HCT116 (cell line): ENCODE measurements at regions not wholly inside any gene's neighbourhood (a gene's known extent, or its start where the extent isn't known, plus 50 kb on each side); places are given as distances from the start of the nearest gene placed in this dataset.

ENCODE experiments used
- ATAC-seq: fragments of 200-7000 bp; cut with Tn5 transposase; 2 replicates; pipeline ENCODE4 v1.9.1; 2020; ENCODE audit warnings: mild to moderate bottlenecking, moderate library complexity
- BruUV-seq: library from RNA; stranded (reverse); fragments of 400-500 nt; replicated peaks from 2 replicates; lab custom pipeline; 2021; lab: Mats Ljungman, UMichigan
- CTCF ChIA-PET: fragments of 300-600 bp; sonication (Branson Sonifier 250); formaldehyde crosslinking; loops from one replicate; lab custom pipeline; 2021; ENCODE audit warnings: antibody characterized with exemption; lab: Charles Lee
- POLR2A ChIA-PET: fragments of 300-600, 350-600 bp; sonication (Branson Sonifier 250); formaldehyde crosslinking; loops from one replicate; lab custom pipeline; 2021; ENCODE audit warnings: antibody characterized with exemption; lab: Charles Lee
- RAD21 ChIA-PET, 2 experiments: fragments of 300-600 bp; sonication (Branson Sonifier 250); formaldehyde crosslinking; loops; one replicate each; lab custom pipeline; 2023; ENCODE audit warnings: low total read pairs in 2 of 2; ENCODE audit not compliant: uncharacterized antibody in 2 of 2, unreplicated experiment in 2 of 2, low non-redundant PET in 1 of 2; lab: Charles Lee
- DNase-seq: peaks from one replicate; pipeline ENCODE4 v3.0.0-alpha.2; 2010; ENCODE audit warnings: low read depth, low spot score
- H2AFZ ChIP-seq: fragments of 200-600 bp; shearing (Covaris generic), sonication (generic); 2 replicates; pipeline ENCODE4 v1.6.1; 2017; ENCODE audit warnings: low read depth, mixed run types, mixed read lengths, antibody characterized with exemption, low read length; ENCODE audit not compliant: poor library complexity, severe bottlenecking
- H3K27ac ChIP-seq: 2 replicates; pipeline ENCODE4 v1.5.1; 2012; ENCODE audit warnings: low read depth, low read length
- H3K27me3 ChIP-seq: fragments of 200-600 bp; sonication (generic); 2 replicates; pipeline ENCODE4 v1.6.1; 2016; ENCODE audit warnings: mixed run types, low read length, mixed read lengths; ENCODE audit not compliant: insufficient read depth
- H3K36me3 ChIP-seq, 2 experiments: fragments of 200-500 bp in 1 of 2; fragments of 200-600 bp in 1 of 2; sonication (Bioruptor generic) in 1 of 2; sonication (generic) in 1 of 2; 2 replicates each; pipeline versions ENCODE4 v1.5.1 to v1.6.1; 2014 to 2016; ENCODE audit warnings: low read length in 2 of 2, inconsistent platforms in 1 of 2, mixed read lengths in 1 of 2, mixed run types in 1 of 2; ENCODE audit not compliant: insufficient read depth in 2 of 2, control insufficient read depth in 1 of 2
- H3K4me1 ChIP-seq, 2 experiments: fragments of 200-600 bp in 1 of 2; sonication (generic) in 1 of 2; 2 replicates each; pipeline versions ENCODE4 v1.5.1 to v1.6.1; 2012 to 2017; ENCODE audit warnings: low read length in 2 of 2, inconsistent platforms in 1 of 2, mild to moderate bottlenecking in 1 of 2, mixed read lengths in 1 of 2, mixed run types in 1 of 2, moderate library complexity in 1 of 2; ENCODE audit not compliant: insufficient read depth in 2 of 2, control insufficient read depth in 1 of 2
- H3K4me2 ChIP-seq: fragments of 200-600 bp; sonication (generic); 2 replicates; pipeline ENCODE4 v1.6.1; 2017; ENCODE audit warnings: mixed run types, low read length, mixed read lengths
- H3K4me3 ChIP-seq, 2 experiments: fragments of 200-600 bp in 1 of 2; sonication (generic) in 1 of 2; replicated peaks in 1 of 2; 2 replicates each; pipeline ENCODE4 v1.5.1; 2011 to 2016; ENCODE audit warnings: low read length in 2 of 2, control low read depth in 1 of 2, low read depth in 1 of 2, mild to moderate bottlenecking in 1 of 2, mixed read lengths in 1 of 2, mixed run types in 1 of 2
- H3K79me2 ChIP-seq: fragments of 200-600 bp; sonication (generic); 2 replicates; pipeline ENCODE4 v1.6.1; 2017; ENCODE audit warnings: mild to moderate bottlenecking, mixed run types, low read length, moderate library complexity, mixed read lengths; ENCODE audit not compliant: insufficient read depth
- H3K9ac ChIP-seq: fragments of 200-600 bp; sonication (generic); 2 replicates; pipeline ENCODE4 v1.6.1; 2016; ENCODE audit warnings: low read length, mixed read lengths
- H3K9me2 ChIP-seq: fragments of 200-600 bp; sonication (generic), shearing (Covaris generic); 2 replicates; pipeline ENCODE4 v1.6.1; 2017; ENCODE audit warnings: mixed run types, mild to moderate bottlenecking, moderate library complexity; ENCODE audit not compliant: insufficient read depth
- H3K9me3 ChIP-seq, 2 experiments: fragments of 200-500 bp in 1 of 2; fragments of 200-600 bp in 1 of 2; sonication (Bioruptor generic) in 1 of 2; sonication (generic) in 1 of 2; 2 replicates each; pipeline ENCODE4 v1.6.1; 2014 to 2017; ENCODE audit warnings: low read length in 2 of 2, mixed read lengths in 2 of 2, inconsistent platforms in 1 of 2, low read depth in 1 of 2, mild to moderate bottlenecking in 1 of 2, mixed run types in 1 of 2, moderate library complexity in 1 of 2; ENCODE audit not compliant: control insufficient read depth in 1 of 2, insufficient read depth in 1 of 2
- H4K20me1 ChIP-seq: fragments of 200-600 bp; sonication (generic), shearing (Covaris generic); 2 replicates; pipeline ENCODE4 v1.6.1; 2017; ENCODE audit warnings: mixed run types, mild to moderate bottlenecking, moderate library complexity; ENCODE audit not compliant: insufficient read depth
- ATF3 ChIP-seq: IDR thresholded peaks from 2 replicates; pipeline ENCODE4 v1.6.1; 2012
- CEBPB ChIP-seq: IDR thresholded peaks from 2 replicates; pipeline ENCODE4 v1.6.1; 2012; ENCODE audit warnings: low read depth
- CTCF ChIP-seq, 3 experiments: fragments of 200-600 bp in 1 of 3; sonication (generic) in 1 of 3; IDR thresholded peaks in 2 of 3; conservative IDR thresholded peaks in 1 of 3; 2 replicates each; pipeline ENCODE4 v1.5.1; 2012 to 2017; ENCODE audit warnings: low read depth in 2 of 3, low read length in 2 of 3, antibody characterized with exemption in 1 of 3, borderline replicate concordance in 1 of 3, control low read depth in 1 of 3, mild to moderate bottlenecking in 1 of 3, mixed read lengths in 1 of 3, mixed run types in 1 of 3, moderate library complexity in 1 of 3; ENCODE audit not compliant: insufficient read depth in 1 of 3
- EGR1 ChIP-seq: IDR thresholded peaks from 2 replicates; pipeline ENCODE4 v1.6.1; 2012; ENCODE audit warnings: low read depth
- ELF1 ChIP-seq: IDR thresholded peaks from 2 replicates; pipeline ENCODE4 v1.6.1; 2012; ENCODE audit warnings: low read depth, borderline replicate concordance
- EZH2 ChIP-seq: fragments of 200-600 bp; sonication (generic); IDR thresholded peaks from 2 replicates; pipeline ENCODE4 v1.6.1; 2017; ENCODE audit warnings: antibody characterized with exemption, mixed run types
- EZH2phosphoT487 ChIP-seq: fragments of 200-600 bp; IDR thresholded peaks from 2 replicates; pipeline ENCODE4 v1.6.1; 2018; ENCODE audit warnings: antibody characterized with exemption, borderline replicate concordance
- FOSL1 ChIP-seq: IDR thresholded peaks from 2 replicates; pipeline ENCODE4 v1.6.1; 2012; ENCODE audit warnings: low read depth
- POLR2A ChIP-seq: IDR thresholded peaks from 2 replicates; pipeline ENCODE4 v1.7.0; 2011; ENCODE audit warnings: borderline replicate concordance; ENCODE audit not compliant: insufficient read depth, insufficient read length; ENCODE audit errors: extremely low read depth
- POLR2AphosphoS5 ChIP-seq: IDR thresholded peaks from 2 replicates; pipeline ENCODE4 v1.6.1; 2011; ENCODE audit warnings: mild to moderate bottlenecking, low read depth, low read length, moderate library complexity
- REST ChIP-seq: IDR thresholded peaks from 2 replicates; pipeline ENCODE4 v1.6.1; 2012; ENCODE audit warnings: low read depth
- SP1 ChIP-seq: IDR thresholded peaks from 2 replicates; pipeline ENCODE4 v1.6.1; 2012; ENCODE audit warnings: low read depth
- ZBTB33 ChIP-seq: IDR thresholded peaks from 2 replicates; pipeline ENCODE4 v1.6.1; 2011; ENCODE audit warnings: mild to moderate bottlenecking, low read length, moderate library complexity; ENCODE audit not compliant: insufficient replicate concordance; ENCODE audit errors: extremely low read depth
- ZFX ChIP-seq: fragments of 450-650 bp; IDR thresholded peaks from 2 replicates; pipeline ENCODE4 v1.6.1; 2017
- intact Hi-C: fragments of 100-400 bp; cut with micrococcal nuclease; formaldehyde crosslinking; loops from 2 replicates; pipeline ENCODE4 v1.10.0; 2022

- Histone ChIP-seq H4K20me1 (no peaks in the 10 kb centered on the region), H2AFZ (no peak overlapping the region), H3K4me1 (no peaks in the 10 kb centered on the region), H3K4me2 (no peak overlapping the region), H3K27ac (no peak overlapping the region), H3K36me3 (no peaks in the 10 kb centered on the region), H3K79me2 (no peaks in the 10 kb centered on the region), H3K4me3 (no peak overlapping the region), H3K9me3 (no peaks in the 10 kb centered on the region), H3K9me2 (no peaks in the 10 kb centered on the region), H3K27me3 (no peaks in the 10 kb centered on the region), H3K9ac (no peak overlapping the region)
- TF ChIP-seq REST (no peak), ZFX (no peak), EZH2 (no peak), SP1 (no peak), EGR1 (no peak), ZBTB33 (no peak), FOSL1 (no peak), ATF3 (no peak), POLR2A (no peak), POLR2AphosphoS5 (no peak), CTCF (IDR thresholded peaks at IDR 0.05 in 2 of 3, conservative IDR thresholded peaks at IDR 0.05 in 1 of 3; ENCODE audit: borderline replicate concordance in 1 of 3, insufficient read depth in 1 of 3, low read depth in 2 of 3, low read length in 2 of 3) (no peak), EZH2phosphoT487 (no peak), CEBPB (no peak), ELF1 (no peak)
- POLR2A ChIA-PET = no interaction called here
- ATAC-seq (no peak), DNase-seq (no peak)
- no TSS peak for BruUV-seq
- RAD21 ChIA-PET = no interaction called here
- CTCF ChIA-PET = no interaction called here
- intact Hi-C loops = no loop called here
Measured at GRCh38 chr13:67934617-67935330, 704.6 kb upstream of the PCDH9 start.
